DND-41 (cell line): ENCODE measurements at regions not wholly inside any gene's neighbourhood (a gene's known extent, or its start where the extent isn't known, plus 50 kb on each side); places are given as distances from the start of the nearest gene placed in this dataset.

Experiments used
- CTCF ChIP-seq: IDR thresholded peaks from 2 replicates; pipeline ENCODE4 v1.5.1; 2012; ENCODE audit warnings: borderline replicate concordance, low read length, moderate library complexity, mild to moderate bottlenecking; ENCODE audit not compliant: poor library complexity, severe bottlenecking; ENCODE audit errors: extremely low read depth
- EZH2 ChIP-seq: IDR thresholded peaks from 3 replicates; pipeline ENCODE4 v1.6.1; 2012; ENCODE audit warnings: borderline replicate concordance, low read depth, mild to moderate bottlenecking, moderate library complexity, low read length, inconsistent platforms; ENCODE audit not compliant: severe bottlenecking

- no peak for TF ChIP-seq CTCF
- TF ChIP-seq EZH2 = no peak
Measured at GRCh38 chr10:32166365-32166764, 110.1 kb upstream of the KIF5B start.
